ENCODE measurements at regions not wholly inside any gene's neighbourhood (a gene's known extent, or its start where the extent isn't known, plus 50 kb on each side); places are given as distances from the start of the nearest gene placed in this dataset.
"Not testable (repeated sequence)": the region's sequence is repeated elsewhere in the genome, so short reads cannot be mapped to it uniquely, and the experiment has no call there.

- not testable (repeated sequence) for DNase-seq (ENCODE audit: low read depth, low spot score)
These were observed 60.2 kb upstream of the PRSS3 start for GRCh38 chr9:33734941-33735835.

GRCh38 chr9:33737811-33738606 lies 57.4 kb upstream of the PRSS3 start:
- no peak for DNase-seq (ENCODE audit: low read depth, low spot score)

- no peak for DNase-seq (ENCODE audit: low read depth, low spot score)
These were observed 56.0 kb upstream of the PRSS3 start for GRCh38 chr9:33739398-33739797.

- no peak for DNase-seq (ENCODE audit: low read depth, low spot score)
These were observed 55.3 kb upstream of the PRSS3 start for GRCh38 chr9:33740075-33740474.

GRCh38 chr9:33740958-33741357 lies 54.4 kb upstream of the PRSS3 start:
- DNase-seq (ENCODE audit: low read depth, low spot score), result not testable (repeated sequence)

GRCh38 chr9:33742051-33742450 lies 53.3 kb upstream of the PRSS3 start:
- no peak for DNase-seq (ENCODE audit: low read depth, low spot score)

GRCh38 chr9:33742519-33742918 lies 52.8 kb upstream of the PRSS3 start:
- DNase-seq (ENCODE audit: low read depth, low spot score), result no peak

Measured in iPS DF 19.7 (cell line).